BE2C (cell line): ENCODE measurements at regions not wholly inside any gene's neighbourhood (a gene's known extent, or its start where the extent isn't known, plus 50 kb on each side); places are given as distances from the start of the nearest gene placed in this dataset.
"Not testable (repeated sequence)": the region's sequence is repeated elsewhere in the genome, so short reads cannot be mapped to it uniquely, and the experiment has no call there.

Source experiments
- DNase-seq: peaks from one replicate; pipeline ENCODE4 v3.0.0-alpha.2; 2020
- H3K27me3 ChIP-seq: fragments of 250-450 bp; sonication (Bioruptor Pico); 2 replicates; pipeline ENCODE4 v1.5.1; 2020; ENCODE audit warnings: mild to moderate bottlenecking
- H3K36me3 ChIP-seq: fragments of 250-450 bp; sonication (Bioruptor Pico); 2 replicates; pipeline ENCODE4 v1.5.1; 2020; ENCODE audit warnings: mild to moderate bottlenecking
- H3K4me1 ChIP-seq: fragments of 250-450 bp; sonication (Bioruptor Pico); 2 replicates; pipeline ENCODE4 v1.5.1; 2020
- H3K4me3 ChIP-seq: 2 replicates; pipeline ENCODE4 v1.5.1; 2011; ENCODE audit warnings: low read depth, low read length
- H3K9me3 ChIP-seq: fragments of 250-450 bp; sonication (Bioruptor Pico); 2 replicates; pipeline ENCODE4 v1.5.1; 2020
- CTCF ChIP-seq: IDR thresholded peaks from 2 replicates; pipeline ENCODE4 v1.5.1; 2012; ENCODE audit warnings: mild to moderate bottlenecking, low read depth, low read length

- Histone ChIP-seq H3K4me3 (no peak overlapping the region), H3K9me3 (no peaks in the 10 kb centered on the region), H3K27me3 (no peaks in the 10 kb centered on the region; the same call in 1 of the 2 replicates), H3K36me3 (no peaks in the 10 kb centered on the region), H3K4me1 (no peaks in the 10 kb centered on the region)
- no peak for DNase-seq
- no peak for TF ChIP-seq CTCF
These were observed 101.6 kb upstream of the CTSV start for GRCh38 chr9:97140566-97140965.

GRCh38 chr9:97136421-97136820 is 97.5 kb upstream of the CTSV start:
- no peak overlapping the region for H3K4me3 ChIP-seq
- H3K27me3 ChIP-seq: no peaks in the 10 kb centered on the region
- H3K36me3 ChIP-seq: no peaks in the 10 kb centered on the region
- no peak for DNase-seq
- no peak for TF ChIP-seq CTCF
- no peaks in the 10 kb centered on the region for H3K9me3 ChIP-seq
- H3K4me1 ChIP-seq: no peaks in the 10 kb centered on the region

- H3K4me3 ChIP-seq, DNase-seq, H3K9me3 ChIP-seq, H3K36me3 ChIP-seq, H3K27me3 ChIP-seq, H3K4me1 ChIP-seq: not testable (repeated sequence)
These were observed 95.0 kb upstream of the CTSV start for GRCh38 chr9:97133966-97134365.

- TF ChIP-seq CTCF: no peak
- no peak overlapping the region for H3K4me3 ChIP-seq
- H3K4me1 ChIP-seq: no peaks in the 10 kb centered on the region
- DNase-seq: no peak
- no peaks in the 10 kb centered on the region for H3K9me3 ChIP-seq
- H3K27me3 ChIP-seq: no peaks in the 10 kb centered on the region
- H3K36me3 ChIP-seq: no peaks in the 10 kb centered on the region
These were observed 93.9 kb upstream of the CTSV start for GRCh38 chr9:97132865-97133264.

GRCh38 chr9:97130864-97131263 is 91.9 kb upstream of the CTSV start:
- not testable (repeated sequence) for H3K36me3 ChIP-seq, H3K9me3 ChIP-seq, H3K4me3 ChIP-seq, DNase-seq, H3K27me3 ChIP-seq, H3K4me1 ChIP-seq

- H3K36me3 ChIP-seq, H3K4me3 ChIP-seq, H3K27me3 ChIP-seq: not testable (repeated sequence)
These were observed 91.4 kb upstream of the CTSV start for GRCh38 chr9:97130387-97130786.

GRCh38 chr9:97128919-97129318 is 90.0 kb upstream of the CTSV start:
- Histone ChIP-seq H3K9me3 (no peaks in the 10 kb centered on the region), H3K27me3 (no peaks in the 10 kb centered on the region), H3K36me3 (no peaks in the 10 kb centered on the region), H3K4me3 (no peak overlapping the region), H3K4me1 (no peaks in the 10 kb centered on the region)
- no peak for TF ChIP-seq CTCF
- no peak for DNase-seq

More at GRCh38 chr9:97130387-97130786, 91.4 kb upstream of the CTSV start:
- H3K4me1 ChIP-seq, DNase-seq, H3K9me3 ChIP-seq: not testable (repeated sequence)

- no peak for DNase-seq
- no peak for TF ChIP-seq CTCF
- Histone ChIP-seq H3K4me3 (no peak overlapping the region), H3K9me3 (no peaks in the 10 kb centered on the region), H3K4me1 (no peaks in the 10 kb centered on the region), H3K36me3 (no peaks in the 10 kb centered on the region), H3K27me3 (no peaks in the 10 kb centered on the region)
These were observed 85.3 kb upstream of the CTSV start for GRCh38 chr9:97124256-97124655.
